Spleen (tissue), 7 donors: ENCODE measurements at regions not wholly inside any gene's neighbourhood (a gene's known extent, or its start where the extent isn't known, plus 50 kb on each side); places are given as distances from the start of the nearest gene placed in this dataset.

Source experiments
- POLR2AphosphoS5 ChIP-seq, 3 donors: sonication (generic); formaldehyde crosslinking; IDR thresholded peaks; one replicate each; pipeline ENCODE4 v1.5.1; 2017; ENCODE audit warnings: antibody characterized with exemption in 3 of 3
- TF ChIP-seq, protein P1 (sequence below), 11 experiments: fragments of 200-600 bp in 7 of 11; fragments of 450-650 bp in 4 of 11; sonication (generic) in 4 of 11; IDR thresholded peaks in 8 of 11; conservative IDR thresholded peaks in 3 of 11; 1 replicate in 7 of 11; 2 replicates in 4 of 11; pipeline versions ENCODE4 v1.4.0 to v1.8.0; 2016 to 2021; ENCODE audit warnings: antibody characterized with exemption in 11 of 11, inconsistent platforms in 4 of 11, mild to moderate bottlenecking in 1 of 11
- donor health status: DM: no; HTN: no; CAD: no; lungs with moderate emphysema.
- donor health status: DM: no; HTN: no; CAD: no.
- donor health status: DM: no; HTN: no; CAD: no.

DNA sequence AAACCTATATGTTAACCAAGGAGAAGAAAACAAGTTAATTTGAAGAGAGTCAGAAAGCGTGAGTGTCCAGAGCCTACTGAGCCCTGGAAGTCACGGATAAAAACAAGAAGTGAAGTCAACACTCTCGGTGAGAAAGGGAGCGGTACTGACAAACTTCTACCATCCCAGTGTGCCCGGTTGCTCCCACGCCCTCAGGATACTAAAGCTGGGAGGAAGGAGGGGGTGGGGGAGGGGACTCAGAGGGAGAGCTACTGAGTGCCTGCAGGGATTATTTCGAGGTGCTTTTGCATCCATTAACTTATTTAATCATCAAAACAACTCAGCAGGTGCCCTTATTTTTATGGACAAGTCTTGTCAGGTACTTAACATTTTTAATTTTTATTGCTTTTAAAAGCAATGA lies 166.2 kb downstream of the ZIC5 start:
- TF ChIP-seq, protein P1, sequence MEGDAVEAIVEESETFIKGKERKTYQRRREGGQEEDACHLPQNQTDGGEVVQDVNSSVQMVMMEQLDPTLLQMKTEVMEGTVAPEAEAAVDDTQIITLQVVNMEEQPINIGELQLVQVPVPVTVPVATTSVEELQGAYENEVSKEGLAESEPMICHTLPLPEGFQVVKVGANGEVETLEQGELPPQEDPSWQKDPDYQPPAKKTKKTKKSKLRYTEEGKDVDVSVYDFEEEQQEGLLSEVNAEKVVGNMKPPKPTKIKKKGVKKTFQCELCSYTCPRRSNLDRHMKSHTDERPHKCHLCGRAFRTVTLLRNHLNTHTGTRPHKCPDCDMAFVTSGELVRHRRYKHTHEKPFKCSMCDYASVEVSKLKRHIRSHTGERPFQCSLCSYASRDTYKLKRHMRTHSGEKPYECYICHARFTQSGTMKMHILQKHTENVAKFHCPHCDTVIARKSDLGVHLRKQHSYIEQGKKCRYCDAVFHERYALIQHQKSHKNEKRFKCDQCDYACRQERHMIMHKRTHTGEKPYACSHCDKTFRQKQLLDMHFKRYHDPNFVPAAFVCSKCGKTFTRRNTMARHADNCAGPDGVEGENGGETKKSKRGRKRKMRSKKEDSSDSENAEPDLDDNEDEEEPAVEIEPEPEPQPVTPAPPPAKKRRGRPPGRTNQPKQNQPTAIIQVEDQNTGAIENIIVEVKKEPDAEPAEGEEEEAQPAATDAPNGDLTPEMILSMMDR (IDR thresholded peaks at IDR 0.05 in 8 of 11, conservative IDR thresholded peaks at IDR 0.05 in 3 of 11) = no peak
- no peak for TF ChIP-seq POLR2AphosphoS5 (IDR thresholded peaks at IDR 0.05)
